GM23248 (cell line): ENCODE measurements at regions not wholly inside any gene's neighbourhood (a gene's known extent, or its start where the extent isn't known, plus 50 kb on each side); places are given as distances from the start of the nearest gene placed in this dataset.

ENCODE experiments used
- EZH2 ChIP-seq: fragments of 200-600 bp; sonication (generic); IDR thresholded peaks from 2 replicates; pipeline ENCODE4 v1.6.1; 2018; ENCODE audit warnings: antibody characterized with exemption, mild to moderate bottlenecking; ENCODE audit not compliant: insufficient read depth, poor library complexity, severe bottlenecking
- EZH2phosphoT487 ChIP-seq: fragments of 200-600 bp; sonication (generic); IDR thresholded peaks from 2 replicates; pipeline ENCODE4 v1.6.1; 2018; ENCODE audit warnings: antibody characterized with exemption, moderate library complexity, mild to moderate bottlenecking, low read depth; ENCODE audit not compliant: insufficient read depth

- TF ChIP-seq EZH2 (no peak), EZH2phosphoT487 (no peak)
Measured at GRCh38 chr4:153916273-153916755, 127.4 kb upstream of the SFRP2 start.
